ENCODE measurements at regions not wholly inside any gene's neighbourhood (a gene's known extent, or its start where the extent isn't known, plus 50 kb on each side); places are given as distances from the start of the nearest gene placed in this dataset.

DNA sequence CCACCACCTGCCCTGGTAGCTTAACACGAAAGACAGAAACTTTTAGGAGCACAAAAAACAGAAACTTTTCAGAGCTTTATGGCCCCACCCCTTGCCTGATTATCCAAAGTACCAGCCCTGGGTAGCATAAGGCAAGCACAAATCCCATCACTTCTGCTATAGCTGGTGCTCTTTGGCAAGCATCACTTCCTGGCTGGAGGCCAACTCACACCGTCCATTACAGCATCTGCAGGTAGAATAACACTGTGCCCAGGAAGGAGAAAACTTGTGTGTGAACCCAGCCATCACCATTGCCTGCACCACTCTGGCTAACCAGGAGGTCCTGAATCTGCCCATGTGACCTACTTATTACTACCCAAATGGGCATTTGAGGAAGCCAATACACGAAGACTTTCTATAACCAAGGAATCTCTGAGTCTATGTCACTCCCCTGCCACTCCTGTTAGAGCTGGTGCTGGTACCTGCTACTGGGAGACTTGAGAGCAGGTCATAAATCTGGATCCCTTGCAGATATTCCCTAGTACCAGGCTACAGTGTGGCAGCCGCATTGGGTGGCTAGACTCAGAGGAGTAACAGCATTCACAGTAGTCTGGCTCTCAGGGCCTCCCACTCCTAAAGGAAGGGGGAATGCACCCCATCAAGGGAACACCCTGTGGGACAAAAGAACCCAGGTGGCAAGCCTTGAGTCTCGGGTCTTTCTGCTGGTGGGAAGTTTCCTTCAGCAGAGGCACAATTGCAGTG is 73.3 kb upstream of the AKAP13 start:
- H3K36me3 Mint-ChIP-seq, result no peaks in the 10 kb centered on the region
- H3K4me3 Mint-ChIP-seq, result no peak overlapping the region

GRCh38 chr15:85307687-85308045 is 72.7 kb upstream of the AKAP13 start:
- H3K4me1 ChIP-seq (ENCODE audit: control insufficient read depth in 1 of 2, insufficient read depth in 2 of 2, low read length in 2 of 2), result peaks cover 4 to 6% of the 10 kb centered on the region in 2 donors
- TF ChIP-seq, protein P1, sequence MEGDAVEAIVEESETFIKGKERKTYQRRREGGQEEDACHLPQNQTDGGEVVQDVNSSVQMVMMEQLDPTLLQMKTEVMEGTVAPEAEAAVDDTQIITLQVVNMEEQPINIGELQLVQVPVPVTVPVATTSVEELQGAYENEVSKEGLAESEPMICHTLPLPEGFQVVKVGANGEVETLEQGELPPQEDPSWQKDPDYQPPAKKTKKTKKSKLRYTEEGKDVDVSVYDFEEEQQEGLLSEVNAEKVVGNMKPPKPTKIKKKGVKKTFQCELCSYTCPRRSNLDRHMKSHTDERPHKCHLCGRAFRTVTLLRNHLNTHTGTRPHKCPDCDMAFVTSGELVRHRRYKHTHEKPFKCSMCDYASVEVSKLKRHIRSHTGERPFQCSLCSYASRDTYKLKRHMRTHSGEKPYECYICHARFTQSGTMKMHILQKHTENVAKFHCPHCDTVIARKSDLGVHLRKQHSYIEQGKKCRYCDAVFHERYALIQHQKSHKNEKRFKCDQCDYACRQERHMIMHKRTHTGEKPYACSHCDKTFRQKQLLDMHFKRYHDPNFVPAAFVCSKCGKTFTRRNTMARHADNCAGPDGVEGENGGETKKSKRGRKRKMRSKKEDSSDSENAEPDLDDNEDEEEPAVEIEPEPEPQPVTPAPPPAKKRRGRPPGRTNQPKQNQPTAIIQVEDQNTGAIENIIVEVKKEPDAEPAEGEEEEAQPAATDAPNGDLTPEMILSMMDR (IDR thresholded peaks at IDR 0.05), result no peak
- H3K36me3 ChIP-seq (replicated peaks in 1 of 2; ENCODE audit: control insufficient read depth in 1 of 2, insufficient read depth in 2 of 2, low read length in 2 of 2), result no peaks in the 10 kb centered on the region
- H3K27me3 Mint-ChIP-seq (ENCODE audit: low read depth in 3 of 3), result peaks cover 1 to 2% (median 2%) of the 10 kb centered on the region in 3 donors
- no peaks in the 10 kb centered on the region for H3K79me2 ChIP-seq (ENCODE audit: insufficient read depth, low read length)
- H3K27ac ChIP-seq (ENCODE audit: low read depth in 1 of 2, low read length in 2 of 2), result no peak overlapping the region
- no peaks in the 10 kb centered on the region for H3K27me3 ChIP-seq (ENCODE audit: control insufficient read depth in 2 of 2, insufficient read depth in 2 of 2, low read length in 2 of 2)
- H3K4me1 Mint-ChIP-seq, result peaks cover 9% of the 10 kb centered on the region
- no peaks in the 10 kb centered on the region for H3K9me3 ChIP-seq (replicated peaks in 1 of 2; ENCODE audit: control insufficient read depth in 1 of 2, insufficient read depth in 1 of 2, low read length in 2 of 2)
- no peak overlapping the region for H2AFZ ChIP-seq (ENCODE audit: insufficient read depth, low read depth, low read length, poor library complexity, severe bottlenecking)
- no peak overlapping the region for H3K9ac ChIP-seq (ENCODE audit: insufficient read depth, low read length, poor library complexity, severe bottlenecking)
- H4K20me1 ChIP-seq (ENCODE audit: insufficient read depth, low read length), result no peaks in the 10 kb centered on the region
- DNase-seq, result no peak
- H3K36me3 Mint-ChIP-seq, result no peaks in the 10 kb centered on the region
- no peak overlapping the region for H3K4me3 Mint-ChIP-seq
- 100% methylated on average over 1 of the region's 2 CpGs for WGBS (ENCODE audit: insufficient coverage)
- peaks cover 0 to 3% (median 0%) of the 10 kb centered on the region in 7 donors for H3K9me3 Mint-ChIP-seq
- intact Hi-C loops (cut with micrococcal nuclease), result no loop called here
- H3K4me2 ChIP-seq (replicated peaks; ENCODE audit: extremely low read depth, low read length, poor library complexity, severe bottlenecking), result no peak overlapping the region
- H3K4me3 ChIP-seq (replicated peaks in 1 of 3; ENCODE audit: low read depth in 2 of 3, low read length in 3 of 3), result no peak overlapping the region
- no peak overlapping the region for H3K27ac Mint-ChIP-seq

More for the DNA sequence above, 73.3 kb upstream of the AKAP13 start:
- 79% methylated on average over 5 of the region's 5 CpGs for WGBS (ENCODE audit: insufficient coverage)
- Histone ChIP-seq H4K20me1 (ENCODE audit: insufficient read depth, low read length) (no peaks in the 10 kb centered on the region), H3K79me2 (ENCODE audit: insufficient read depth, low read length) (no peaks in the 10 kb centered on the region), H3K9me3 (replicated peaks in 1 of 2; ENCODE audit: control insufficient read depth in 1 of 2, insufficient read depth in 1 of 2, low read length in 2 of 2) (no peaks in the 10 kb centered on the region), H3K36me3 (replicated peaks in 1 of 2; ENCODE audit: control insufficient read depth in 1 of 2, insufficient read depth in 2 of 2, low read length in 2 of 2) (no peaks in the 10 kb centered on the region), H3K4me1 (ENCODE audit: control insufficient read depth in 1 of 2, insufficient read depth in 2 of 2, low read length in 2 of 2) (peaks cover 0 to under 1% of the 10 kb centered on the region in 2 donors), H3K27ac (ENCODE audit: low read depth in 1 of 2, low read length in 2 of 2) (no peak overlapping the region), H3K27me3 (ENCODE audit: control insufficient read depth in 2 of 2, insufficient read depth in 2 of 2, low read length in 2 of 2) (no peaks in the 10 kb centered on the region), H2AFZ (ENCODE audit: insufficient read depth, low read depth, low read length, poor library complexity, severe bottlenecking) (no peak overlapping the region), H3K9ac (ENCODE audit: insufficient read depth, low read length, poor library complexity, severe bottlenecking) (no peak overlapping the region), H3K4me3 (replicated peaks in 1 of 3; ENCODE audit: low read depth in 2 of 3, low read length in 3 of 3) (no peak overlapping the region), H3K4me2 (replicated peaks; ENCODE audit: extremely low read depth, low read length, poor library complexity, severe bottlenecking) (no peak overlapping the region)
- Mint-ChIP-seq H3K27ac (peak overlapping the region in 1 of 7 donors; percentile 46), H3K4me1 (peaks cover 4% of the 10 kb centered on the region), H3K9me3 (peaks cover 0 to 3% (median 0%) of the 10 kb centered on the region in 7 donors), H3K27me3 (ENCODE audit: low read depth in 3 of 3) (peaks cover 1 to 2% (median 2%) of the 10 kb centered on the region in 3 donors)
- DNase-seq, result no peak
- intact Hi-C loops (cut with micrococcal nuclease), result no loop called here
- TF ChIP-seq, protein P1 (IDR thresholded peaks at IDR 0.05), result no peak

Measured in CD14-positive monocyte (primary cell).